WTC11 (cell line): ENCODE measurements at regions not wholly inside any gene's neighbourhood (a gene's known extent, or its start where the extent isn't known, plus 50 kb on each side); places are given as distances from the start of the nearest gene placed in this dataset.

Source experiments
- ATAC-seq: fragments of 200-7000 bp; cut with Tn5 transposase; 2 replicates; pipeline ENCODE4 v1.10.0; 2021; ENCODE audit warnings: mild to moderate bottlenecking, moderate library complexity
- CTCF ChIA-PET: fragments of 300-600 bp; sonication (Branson Sonifier 250); formaldehyde crosslinking; loops from one replicate; lab custom pipeline; 2021; ENCODE audit warnings: antibody characterized with exemption; lab: Charles Lee
- POLR2A ChIA-PET: fragments of 350-600 bp; sonication (Branson Sonifier 250); formaldehyde crosslinking; loops from one replicate; lab custom pipeline; 2021; ENCODE audit warnings: antibody characterized with exemption; lab: Charles Lee
- DNase-seq: peaks from one replicate; pipeline ENCODE4 v3.0.0; 2021; ENCODE audit warnings: low spot score
- H3K27ac Mint-ChIP-seq: 2 replicates; pipeline ENCODE4 v1.8.0; 2021; ENCODE audit warnings: mixed read lengths
- H3K27me3 Mint-ChIP-seq: 2 replicates; pipeline ENCODE4 v1.8.0; 2021; ENCODE audit warnings: low read depth, mild to moderate bottlenecking, moderate library complexity, mixed read lengths
- H3K36me3 Mint-ChIP-seq: 2 replicates; pipeline ENCODE4 v1.8.0; 2021; ENCODE audit warnings: mixed read lengths
- H3K4me1 Mint-ChIP-seq: 2 replicates; pipeline ENCODE4 v1.8.0; 2022; ENCODE audit warnings: mixed read lengths
- H3K4me3 Mint-ChIP-seq: 2 replicates; pipeline ENCODE4 v1.8.0; 2021; ENCODE audit warnings: mild to moderate bottlenecking, moderate library complexity, mixed read lengths
- H3K9me3 Mint-ChIP-seq: 2 replicates; pipeline ENCODE4 v1.8.0; 2021; ENCODE audit warnings: mixed read lengths
- CREM ChIP-seq: sonication (generic); formaldehyde crosslinking; IDR thresholded peaks from 2 replicates; pipeline ENCODE4 v1.8.1; 2022; ENCODE audit warnings: mild to moderate bottlenecking, missing genetic modification reagents, moderate library complexity
- FOXP1 ChIP-seq: sonication (generic); formaldehyde crosslinking; IDR thresholded peaks from 2 replicates; pipeline ENCODE4 v1.8.0; 2022; ENCODE audit warnings: missing genetic modification reagents, mild to moderate bottlenecking, moderate library complexity, borderline replicate concordance
- GABPB1 ChIP-seq: sonication (generic); formaldehyde crosslinking; IDR thresholded peaks from 2 replicates; pipeline ENCODE4 v1.8.1; 2023; ENCODE audit warnings: mild to moderate bottlenecking, missing genetic modification reagents
- RELA ChIP-seq: sonication (generic); formaldehyde crosslinking; IDR thresholded peaks from 2 replicates; pipeline ENCODE4 v1.8.1; 2022; ENCODE audit warnings: missing genetic modification reagents, mild to moderate bottlenecking, borderline replicate concordance
- SMAD4 ChIP-seq: sonication (generic); formaldehyde crosslinking; IDR thresholded peaks from 2 replicates; pipeline ENCODE4 v1.8.0; 2022; ENCODE audit warnings: mild to moderate bottlenecking, missing genetic modification reagents
- ZBTB21 ChIP-seq: sonication (generic); formaldehyde crosslinking; IDR thresholded peaks from 2 replicates; pipeline ENCODE4 v1.8.1; 2023; ENCODE audit warnings: mild to moderate bottlenecking, missing genetic modification reagents, borderline replicate concordance
- ZNF138 ChIP-seq: sonication (generic); formaldehyde crosslinking; conservative IDR thresholded peaks from 2 replicates; pipeline ENCODE4 v1.8.1; 2022; ENCODE audit warnings: mild to moderate bottlenecking, moderate library complexity, missing genetic modification reagents
- ZNF232 ChIP-seq: sonication (generic); formaldehyde crosslinking; IDR thresholded peaks from 2 replicates; pipeline ENCODE4 v1.8.0; 2022; ENCODE audit warnings: mild to moderate bottlenecking, missing genetic modification reagents
- ZNF263 ChIP-seq: sonication (generic); formaldehyde crosslinking; IDR thresholded peaks from 2 replicates; pipeline ENCODE4 v1.8.1; 2022; ENCODE audit warnings: low read depth, mild to moderate bottlenecking, moderate library complexity, missing genetic modification reagents
- ZNF396 ChIP-seq: fragments of 250-450 bp; sonication (Bioruptor Pico); IDR thresholded peaks from 2 replicates; pipeline ENCODE4 v1.8.0; 2021; ENCODE audit warnings: mild to moderate bottlenecking, moderate library complexity, borderline replicate concordance
- TF ChIP-seq, protein P1 (sequence below): sonication (generic); formaldehyde crosslinking; conservative IDR thresholded peaks from 2 replicates; pipeline ENCODE4 v1.8.1; 2023; ENCODE audit warnings: mild to moderate bottlenecking, low read depth, missing genetic modification reagents, moderate library complexity
- TF ChIP-seq, protein P2 (sequence below): sonication (generic); formaldehyde crosslinking; IDR thresholded peaks from 2 replicates; pipeline ENCODE4 v1.8.0; 2023; ENCODE audit warnings: missing genetic modification reagents, mild to moderate bottlenecking, borderline replicate concordance
- TF ChIP-seq, protein P3 (sequence below): sonication (generic); formaldehyde crosslinking; IDR thresholded peaks from 2 replicates; pipeline ENCODE4 v1.8.0; 2022; ENCODE audit warnings: mild to moderate bottlenecking, missing genetic modification reagents
- TF ChIP-seq, protein P4 (sequence below): sonication (generic); formaldehyde crosslinking; IDR thresholded peaks from 2 replicates; pipeline ENCODE4 v1.8.0; 2023; ENCODE audit warnings: missing genetic modification reagents
- TF ChIP-seq, protein P5 (sequence below): fragments of 250-450 bp; sonication (Bioruptor Pico); conservative IDR thresholded peaks from 2 replicates; pipeline ENCODE4 v1.9.0; 2021; ENCODE audit warnings: mild to moderate bottlenecking
- TF ChIP-seq, protein P6 (sequence below): sonication (generic); formaldehyde crosslinking; IDR thresholded peaks from 2 replicates; pipeline ENCODE4 v1.8.1; 2022; ENCODE audit warnings: low read depth, missing genetic modification reagents, borderline replicate concordance

DNA sequence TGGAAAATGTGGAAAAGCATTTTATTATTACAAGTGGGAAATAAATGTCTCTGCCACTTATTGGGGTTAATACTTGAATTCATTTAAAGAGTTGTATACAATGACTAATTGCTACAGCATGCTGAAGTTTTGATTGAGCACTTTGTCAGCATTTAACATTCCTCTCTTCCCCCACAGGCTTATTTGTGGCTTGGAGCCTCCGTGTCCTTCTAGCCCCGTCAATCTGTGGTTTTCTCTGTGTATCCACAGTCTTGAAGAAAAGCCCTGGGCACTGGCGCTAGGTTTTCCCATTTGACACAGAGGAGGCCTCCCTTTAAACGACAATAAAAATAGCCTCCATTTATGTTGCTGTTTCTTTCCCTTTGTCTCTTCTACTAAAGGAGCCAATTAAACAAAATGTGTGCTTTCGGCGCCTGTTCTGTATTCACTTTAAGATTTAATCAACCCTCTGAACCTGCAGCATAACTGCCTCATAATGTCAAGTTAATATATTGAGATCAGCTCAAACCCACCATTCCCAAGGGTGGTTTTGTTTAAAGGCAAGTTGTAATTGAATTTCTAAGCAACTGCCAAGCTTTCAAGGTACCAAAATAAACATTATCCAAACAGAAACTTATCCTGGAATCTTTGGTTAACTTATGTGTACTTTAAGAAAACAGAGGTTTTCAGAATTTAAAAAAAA lies 92.9 kb upstream of the ADRA1D start (continued):
- TF ChIP-seq CREM (CRISPR knock-in tag) (no peak), ZNF396 (no peak)
- TF ChIP-seq, all 79 proteins: peak for 0

DNA sequence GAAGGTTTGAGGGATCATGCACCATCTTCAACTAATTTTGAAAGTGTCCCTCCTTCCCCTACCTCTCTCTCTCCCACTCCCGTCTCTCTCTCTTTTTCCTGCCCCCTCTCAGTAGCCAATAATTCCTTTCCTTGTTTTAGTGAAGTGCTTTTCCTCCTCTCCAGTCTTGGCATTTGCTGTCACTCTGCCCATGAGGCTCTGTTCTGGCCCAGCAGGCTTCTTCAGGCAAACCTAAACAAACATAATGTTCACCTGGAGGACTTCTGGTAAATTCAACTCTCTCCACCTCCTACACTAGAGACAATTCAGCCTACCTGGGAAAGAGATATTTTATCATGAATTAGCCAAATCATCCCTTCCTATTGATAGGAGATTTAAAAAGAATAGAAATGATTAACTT lies 86.6 kb upstream of the ADRA1D start:
- ChIA-PET CTCF (no interaction called here), POLR2A (no interaction called here)
- H3K27ac Mint-ChIP-seq: no peak overlapping the region
- no peak overlapping the region for H3K4me3 Mint-ChIP-seq
- no peak for DNase-seq
- no peak for TF ChIP-seq SMAD4 (CRISPR knock-in tag)
- TF ChIP-seq, protein P1, sequence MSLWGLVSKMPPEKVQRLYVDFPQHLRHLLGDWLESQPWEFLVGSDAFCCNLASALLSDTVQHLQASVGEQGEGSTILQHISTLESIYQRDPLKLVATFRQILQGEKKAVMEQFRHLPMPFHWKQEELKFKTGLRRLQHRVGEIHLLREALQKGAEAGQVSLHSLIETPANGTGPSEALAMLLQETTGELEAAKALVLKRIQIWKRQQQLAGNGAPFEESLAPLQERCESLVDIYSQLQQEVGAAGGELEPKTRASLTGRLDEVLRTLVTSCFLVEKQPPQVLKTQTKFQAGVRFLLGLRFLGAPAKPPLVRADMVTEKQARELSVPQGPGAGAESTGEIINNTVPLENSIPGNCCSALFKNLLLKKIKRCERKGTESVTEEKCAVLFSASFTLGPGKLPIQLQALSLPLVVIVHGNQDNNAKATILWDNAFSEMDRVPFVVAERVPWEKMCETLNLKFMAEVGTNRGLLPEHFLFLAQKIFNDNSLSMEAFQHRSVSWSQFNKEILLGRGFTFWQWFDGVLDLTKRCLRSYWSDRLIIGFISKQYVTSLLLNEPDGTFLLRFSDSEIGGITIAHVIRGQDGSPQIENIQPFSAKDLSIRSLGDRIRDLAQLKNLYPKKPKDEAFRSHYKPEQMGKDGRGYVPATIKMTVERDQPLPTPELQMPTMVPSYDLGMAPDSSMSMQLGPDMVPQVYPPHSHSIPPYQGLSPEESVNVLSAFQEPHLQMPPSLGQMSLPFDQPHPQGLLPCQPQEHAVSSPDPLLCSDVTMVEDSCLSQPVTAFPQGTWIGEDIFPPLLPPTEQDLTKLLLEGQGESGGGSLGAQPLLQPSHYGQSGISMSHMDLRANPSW: no peak
- TF ChIP-seq, protein P2, sequence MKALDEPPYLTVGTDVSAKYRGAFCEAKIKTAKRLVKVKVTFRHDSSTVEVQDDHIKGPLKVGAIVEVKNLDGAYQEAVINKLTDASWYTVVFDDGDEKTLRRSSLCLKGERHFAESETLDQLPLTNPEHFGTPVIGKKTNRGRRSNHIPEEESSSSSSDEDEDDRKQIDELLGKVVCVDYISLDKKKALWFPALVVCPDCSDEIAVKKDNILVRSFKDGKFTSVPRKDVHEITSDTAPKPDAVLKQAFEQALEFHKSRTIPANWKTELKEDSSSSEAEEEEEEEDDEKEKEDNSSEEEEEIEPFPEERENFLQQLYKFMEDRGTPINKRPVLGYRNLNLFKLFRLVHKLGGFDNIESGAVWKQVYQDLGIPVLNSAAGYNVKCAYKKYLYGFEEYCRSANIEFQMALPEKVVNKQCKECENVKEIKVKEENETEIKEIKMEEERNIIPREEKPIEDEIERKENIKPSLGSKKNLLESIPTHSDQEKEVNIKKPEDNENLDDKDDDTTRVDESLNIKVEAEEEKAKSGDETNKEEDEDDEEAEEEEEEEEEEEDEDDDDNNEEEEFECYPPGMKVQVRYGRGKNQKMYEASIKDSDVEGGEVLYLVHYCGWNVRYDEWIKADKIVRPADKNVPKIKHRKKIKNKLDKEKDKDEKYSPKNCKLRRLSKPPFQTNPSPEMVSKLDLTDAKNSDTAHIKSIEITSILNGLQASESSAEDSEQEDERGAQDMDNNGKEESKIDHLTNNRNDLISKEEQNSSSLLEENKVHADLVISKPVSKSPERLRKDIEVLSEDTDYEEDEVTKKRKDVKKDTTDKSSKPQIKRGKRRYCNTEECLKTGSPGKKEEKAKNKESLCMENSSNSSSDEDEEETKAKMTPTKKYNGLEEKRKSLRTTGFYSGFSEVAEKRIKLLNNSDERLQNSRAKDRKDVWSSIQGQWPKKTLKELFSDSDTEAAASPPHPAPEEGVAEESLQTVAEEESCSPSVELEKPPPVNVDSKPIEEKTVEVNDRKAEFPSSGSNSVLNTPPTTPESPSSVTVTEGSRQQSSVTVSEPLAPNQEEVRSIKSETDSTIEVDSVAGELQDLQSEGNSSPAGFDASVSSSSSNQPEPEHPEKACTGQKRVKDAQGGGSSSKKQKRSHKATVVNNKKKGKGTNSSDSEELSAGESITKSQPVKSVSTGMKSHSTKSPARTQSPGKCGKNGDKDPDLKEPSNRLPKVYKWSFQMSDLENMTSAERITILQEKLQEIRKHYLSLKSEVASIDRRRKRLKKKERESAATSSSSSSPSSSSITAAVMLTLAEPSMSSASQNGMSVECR (CRISPR knock-in tag): no peak
- TF ChIP-seq ZNF263: no peak
- TF ChIP-seq ZNF232 (CRISPR knock-in tag): no peak
- TF ChIP-seq GABPB1 (CRISPR knock-in tag): no peak
- TF ChIP-seq, protein P3, sequence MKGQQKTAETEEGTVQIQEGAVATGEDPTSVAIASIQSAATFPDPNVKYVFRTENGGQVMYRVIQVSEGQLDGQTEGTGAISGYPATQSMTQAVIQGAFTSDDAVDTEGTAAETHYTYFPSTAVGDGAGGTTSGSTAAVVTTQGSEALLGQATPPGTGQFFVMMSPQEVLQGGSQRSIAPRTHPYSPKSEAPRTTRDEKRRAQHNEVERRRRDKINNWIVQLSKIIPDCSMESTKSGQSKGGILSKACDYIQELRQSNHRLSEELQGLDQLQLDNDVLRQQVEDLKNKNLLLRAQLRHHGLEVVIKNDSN (CRISPR knock-in tag): no peak
- H3K9me3 Mint-ChIP-seq: peaks cover 3% of the 10 kb centered on the region; the same call in 1 of the 2 replicates
- no peaks in the 10 kb centered on the region for H3K4me1 Mint-ChIP-seq
- H3K27me3 Mint-ChIP-seq: peaks cover 5% of the 10 kb centered on the region
- no peak for ATAC-seq
- H3K36me3 Mint-ChIP-seq: no peaks in the 10 kb centered on the region

DNA sequence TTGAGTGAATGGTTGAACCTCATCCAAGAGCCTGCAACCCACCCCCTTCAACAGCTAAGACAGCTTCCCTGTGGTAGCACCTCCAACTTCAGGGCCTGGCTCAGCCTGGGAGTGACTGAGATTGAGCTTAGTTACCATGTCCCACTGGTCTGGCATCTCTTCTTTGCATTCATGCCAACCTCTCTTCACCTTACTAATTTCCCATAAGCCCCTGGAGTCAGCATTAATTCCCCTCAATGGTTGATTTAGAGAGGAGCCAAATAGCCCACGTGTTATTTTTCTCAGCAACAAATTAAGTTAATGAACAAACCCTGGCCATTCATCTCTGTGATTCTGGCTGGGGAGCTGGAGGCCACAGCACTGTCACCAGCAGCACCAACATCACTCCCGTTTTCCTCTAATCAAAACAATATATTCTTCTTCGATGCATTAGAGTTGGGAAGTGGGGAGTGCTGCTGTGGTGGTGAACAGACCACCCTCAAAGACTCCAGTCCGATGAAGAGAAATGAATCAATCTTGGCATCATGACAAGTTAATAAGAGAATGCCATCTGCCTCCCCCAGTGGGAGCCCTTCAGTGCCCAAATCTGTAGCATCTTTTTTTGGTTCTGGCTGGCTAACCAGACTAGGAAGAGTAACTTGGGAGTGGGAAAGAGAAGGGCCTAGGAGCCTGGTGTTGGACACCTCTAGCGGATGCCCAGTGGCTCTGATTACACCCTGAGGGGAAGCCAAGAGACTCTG lies 83.2 kb upstream of the ADRA1D start:
- Mint-ChIP-seq H3K27me3 (peaks cover 5% of the 10 kb centered on the region), H3K4me3 (no peak overlapping the region), H3K27ac (no peak overlapping the region), H3K36me3 (no peaks in the 10 kb centered on the region), H3K4me1 (no peaks in the 10 kb centered on the region), H3K9me3 (peaks cover 3% of the 10 kb centered on the region; the same call in 1 of the 2 replicates)
- POLR2A ChIA-PET: no interaction called here
- DNase-seq (no peak), ATAC-seq (no peak)
- TF ChIP-seq FOXP1 (CRISPR knock-in tag): no peak
- no peak for TF ChIP-seq ZBTB21
- TF ChIP-seq, protein P4, sequence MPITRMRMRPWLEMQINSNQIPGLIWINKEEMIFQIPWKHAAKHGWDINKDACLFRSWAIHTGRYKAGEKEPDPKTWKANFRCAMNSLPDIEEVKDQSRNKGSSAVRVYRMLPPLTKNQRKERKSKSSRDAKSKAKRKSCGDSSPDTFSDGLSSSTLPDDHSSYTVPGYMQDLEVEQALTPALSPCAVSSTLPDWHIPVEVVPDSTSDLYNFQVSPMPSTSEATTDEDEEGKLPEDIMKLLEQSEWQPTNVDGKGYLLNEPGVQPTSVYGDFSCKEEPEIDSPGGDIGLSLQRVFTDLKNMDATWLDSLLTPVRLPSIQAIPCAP (CRISPR knock-in tag): no peak
- TF ChIP-seq, protein P5, sequence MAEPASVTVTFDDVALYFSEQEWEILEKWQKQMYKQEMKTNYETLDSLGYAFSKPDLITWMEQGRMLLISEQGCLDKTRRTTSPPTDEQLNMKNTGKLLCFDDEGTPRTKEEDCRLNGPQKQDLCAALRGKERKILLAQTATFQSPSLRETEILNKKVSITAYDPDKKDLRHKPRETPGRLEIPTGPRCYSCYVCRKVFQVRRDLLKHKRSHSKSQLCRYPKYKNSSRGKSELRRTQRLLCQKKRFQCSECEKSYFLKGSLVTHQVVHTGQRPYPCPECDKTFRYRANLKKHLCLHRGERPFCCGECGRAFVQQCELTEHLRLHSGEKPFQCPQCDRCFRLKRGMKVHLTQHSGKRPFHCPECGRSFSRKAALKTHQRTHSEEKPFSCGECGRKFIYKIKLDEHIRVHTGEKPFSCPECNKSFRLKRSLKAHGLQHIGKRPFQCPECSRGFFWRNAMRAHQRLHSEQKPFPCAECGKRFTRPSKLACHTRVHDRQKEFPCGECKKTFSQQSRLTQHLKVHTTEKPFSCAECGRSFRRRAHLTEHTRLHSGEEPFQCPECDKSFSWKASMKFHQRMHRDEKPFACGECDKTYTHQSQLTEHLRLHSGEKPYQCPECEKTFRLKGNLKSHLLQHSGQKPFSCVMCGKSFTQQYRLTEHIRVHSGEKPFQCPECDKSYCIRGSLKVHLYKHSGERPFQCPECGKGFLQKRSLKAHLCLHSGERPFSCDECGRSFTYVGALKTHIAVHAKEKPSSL (CRISPR knock-in tag): no peak
- TF ChIP-seq, protein P6, sequence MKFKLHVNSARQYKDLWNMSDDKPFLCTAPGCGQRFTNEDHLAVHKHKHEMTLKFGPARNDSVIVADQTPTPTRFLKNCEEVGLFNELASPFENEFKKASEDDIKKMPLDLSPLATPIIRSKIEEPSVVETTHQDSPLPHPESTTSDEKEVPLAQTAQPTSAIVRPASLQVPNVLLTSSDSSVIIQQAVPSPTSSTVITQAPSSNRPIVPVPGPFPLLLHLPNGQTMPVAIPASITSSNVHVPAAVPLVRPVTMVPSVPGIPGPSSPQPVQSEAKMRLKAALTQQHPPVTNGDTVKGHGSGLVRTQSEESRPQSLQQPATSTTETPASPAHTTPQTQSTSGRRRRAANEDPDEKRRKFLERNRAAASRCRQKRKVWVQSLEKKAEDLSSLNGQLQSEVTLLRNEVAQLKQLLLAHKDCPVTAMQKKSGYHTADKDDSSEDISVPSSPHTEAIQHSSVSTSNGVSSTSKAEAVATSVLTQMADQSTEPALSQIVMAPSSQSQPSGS (CRISPR knock-in tag): no peak
- TF ChIP-seq ZNF138: no peak
- TF ChIP-seq RELA: no peak
- CTCF ChIA-PET: no interaction called here
